Adrenal gland (tissue), 5 donors: ENCODE measurements at regions not wholly inside any gene's neighbourhood (a gene's known extent, or its start where the extent isn't known, plus 50 kb on each side); places are given as distances from the start of the nearest gene placed in this dataset.
"Not testable (repeated sequence)": the region's sequence is repeated elsewhere in the genome, so short reads cannot be mapped to it uniquely, and the experiment has no call there.

Source experiments
- POLR2A ChIP-seq, 2 donors: fragments of 450-650 bp; IDR thresholded peaks; one replicate each; pipeline ENCODE4 v1.6.1; 2017; ENCODE audit warnings: antibody characterized with exemption in 2 of 2, mild to moderate bottlenecking in 2 of 2, moderate library complexity in 1 of 2
- TF ChIP-seq, protein P1 (sequence below), 6 experiments: fragments of 450-650 bp in 4 of 6; fragments of 200-600 bp in 2 of 6; sonication (generic) in 1 of 6; IDR thresholded peaks; 1 replicate in 5 of 6; 2 replicates in 1 of 6; pipeline versions ENCODE4 v1.5.1 to v1.8.0; 2016 to 2021; ENCODE audit warnings: antibody characterized with exemption in 6 of 6, mild to moderate bottlenecking in 2 of 6, moderate library complexity in 1 of 6
- donor health status: DM: no; HTN: no; CAD: no.

DNA sequence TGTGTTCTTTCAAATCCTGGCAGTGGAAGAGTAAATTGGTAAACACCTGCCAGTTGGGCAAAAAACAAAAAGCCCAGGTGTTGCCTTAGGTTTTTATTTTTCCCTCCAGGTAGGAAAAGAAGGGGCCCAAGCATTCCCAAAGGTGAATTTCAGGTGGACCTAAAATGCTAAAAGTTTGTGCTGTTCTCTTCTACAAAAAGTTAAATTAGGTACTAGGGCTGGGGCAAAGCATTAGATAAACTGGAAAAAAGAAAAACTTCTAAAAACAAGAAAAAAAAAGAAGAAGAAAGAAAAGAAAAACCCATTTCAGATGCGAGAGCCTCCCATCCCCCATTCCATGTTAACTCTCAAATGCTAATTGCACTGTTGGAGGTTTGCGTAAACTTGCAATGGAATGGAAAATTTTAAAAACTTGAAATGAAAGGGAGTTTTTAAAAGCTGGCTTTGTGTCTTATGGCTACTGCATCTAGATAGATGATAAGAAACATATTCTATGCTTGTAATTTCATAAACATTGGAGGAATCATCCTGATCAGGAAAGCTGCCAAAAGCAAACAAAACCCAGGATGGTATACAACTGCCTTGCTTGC is 59.9 kb upstream of the IGFBPL1 start:
- TF ChIP-seq, protein P1, sequence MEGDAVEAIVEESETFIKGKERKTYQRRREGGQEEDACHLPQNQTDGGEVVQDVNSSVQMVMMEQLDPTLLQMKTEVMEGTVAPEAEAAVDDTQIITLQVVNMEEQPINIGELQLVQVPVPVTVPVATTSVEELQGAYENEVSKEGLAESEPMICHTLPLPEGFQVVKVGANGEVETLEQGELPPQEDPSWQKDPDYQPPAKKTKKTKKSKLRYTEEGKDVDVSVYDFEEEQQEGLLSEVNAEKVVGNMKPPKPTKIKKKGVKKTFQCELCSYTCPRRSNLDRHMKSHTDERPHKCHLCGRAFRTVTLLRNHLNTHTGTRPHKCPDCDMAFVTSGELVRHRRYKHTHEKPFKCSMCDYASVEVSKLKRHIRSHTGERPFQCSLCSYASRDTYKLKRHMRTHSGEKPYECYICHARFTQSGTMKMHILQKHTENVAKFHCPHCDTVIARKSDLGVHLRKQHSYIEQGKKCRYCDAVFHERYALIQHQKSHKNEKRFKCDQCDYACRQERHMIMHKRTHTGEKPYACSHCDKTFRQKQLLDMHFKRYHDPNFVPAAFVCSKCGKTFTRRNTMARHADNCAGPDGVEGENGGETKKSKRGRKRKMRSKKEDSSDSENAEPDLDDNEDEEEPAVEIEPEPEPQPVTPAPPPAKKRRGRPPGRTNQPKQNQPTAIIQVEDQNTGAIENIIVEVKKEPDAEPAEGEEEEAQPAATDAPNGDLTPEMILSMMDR (IDR thresholded peaks at IDR 0.05) = not testable (repeated sequence)
- not testable (repeated sequence) for TF ChIP-seq POLR2A (IDR thresholded peaks at IDR 0.05)
